WTC11 (cell line): ENCODE measurements at regions not wholly inside any gene's neighbourhood (a gene's known extent, or its start where the extent isn't known, plus 50 kb on each side); places are given as distances from the start of the nearest gene placed in this dataset.

Experiments used
- CTCF ChIP-seq: fragments of 200-600 bp; IDR thresholded peaks from 2 replicates; pipeline ENCODE4 v1.8.0; 2022; ENCODE audit warnings: antibody characterized with exemption
- ETV6 ChIP-seq: sonication (generic); formaldehyde crosslinking; IDR thresholded peaks from 2 replicates; pipeline ENCODE4 v1.8.1; 2022; ENCODE audit warnings: mild to moderate bottlenecking, missing genetic modification reagents

GRCh38 chr10:121138918-121139317 lies 287.8 kb downstream of the WDR11 start:
- no peak for TF ChIP-seq CTCF
- TF ChIP-seq ETV6 (CRISPR knock-in tag) = no peak
